Choroid plexus epithelial cell (primary cell): ENCODE measurements at regions not wholly inside any gene's neighbourhood (a gene's known extent, or its start where the extent isn't known, plus 50 kb on each side); places are given as distances from the start of the nearest gene placed in this dataset.
"Not testable (repeated sequence)": the region's sequence is repeated elsewhere in the genome, so short reads cannot be mapped to it uniquely, and the experiment has no call there.

Source experiments
- DNase-seq: peaks from one replicate; pipeline ENCODE4 v3.0.0-alpha.2; 2010; ENCODE audit warnings: low read depth
- H3K4me3 ChIP-seq: 2 replicates; pipeline ENCODE4 v1.5.1; 2011; ENCODE audit warnings: low read depth, mild to moderate bottlenecking, control low read depth, low read length, moderate library complexity
- TF ChIP-seq, protein P1 (sequence below): conservative IDR thresholded peaks from 2 replicates; pipeline ENCODE4 v1.5.1; 2011; ENCODE audit warnings: low read depth, mild to moderate bottlenecking, control low read depth, inconsistent platforms, low read length, moderate library complexity

DNA sequence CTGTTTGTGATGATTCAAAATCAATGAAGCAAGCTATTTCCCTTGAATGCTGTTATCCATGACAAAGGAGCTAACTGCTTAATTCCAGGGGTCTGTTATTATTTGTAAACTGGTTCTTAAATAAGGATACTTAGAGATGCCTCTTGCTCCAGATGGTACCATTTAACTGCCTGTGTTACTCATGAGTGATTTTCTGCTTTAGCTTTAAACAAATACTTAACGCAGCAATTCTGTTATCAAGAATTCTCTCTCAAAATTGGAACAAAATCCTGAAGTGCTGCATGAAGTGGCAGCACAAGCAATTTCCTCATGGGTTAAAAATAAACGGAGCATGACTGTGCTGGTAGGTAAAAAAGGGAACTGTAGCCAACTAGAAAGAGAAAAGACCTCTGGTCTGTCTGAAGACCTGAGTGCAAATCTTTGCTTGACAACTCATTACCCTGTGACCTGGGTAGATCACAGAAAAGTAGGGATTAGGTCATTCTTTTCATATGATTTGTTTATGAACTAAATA is 62.5 kb upstream of the GBE1 start:
- H3K4me3 ChIP-seq, result no peak overlapping the region
- TF ChIP-seq, protein P1, sequence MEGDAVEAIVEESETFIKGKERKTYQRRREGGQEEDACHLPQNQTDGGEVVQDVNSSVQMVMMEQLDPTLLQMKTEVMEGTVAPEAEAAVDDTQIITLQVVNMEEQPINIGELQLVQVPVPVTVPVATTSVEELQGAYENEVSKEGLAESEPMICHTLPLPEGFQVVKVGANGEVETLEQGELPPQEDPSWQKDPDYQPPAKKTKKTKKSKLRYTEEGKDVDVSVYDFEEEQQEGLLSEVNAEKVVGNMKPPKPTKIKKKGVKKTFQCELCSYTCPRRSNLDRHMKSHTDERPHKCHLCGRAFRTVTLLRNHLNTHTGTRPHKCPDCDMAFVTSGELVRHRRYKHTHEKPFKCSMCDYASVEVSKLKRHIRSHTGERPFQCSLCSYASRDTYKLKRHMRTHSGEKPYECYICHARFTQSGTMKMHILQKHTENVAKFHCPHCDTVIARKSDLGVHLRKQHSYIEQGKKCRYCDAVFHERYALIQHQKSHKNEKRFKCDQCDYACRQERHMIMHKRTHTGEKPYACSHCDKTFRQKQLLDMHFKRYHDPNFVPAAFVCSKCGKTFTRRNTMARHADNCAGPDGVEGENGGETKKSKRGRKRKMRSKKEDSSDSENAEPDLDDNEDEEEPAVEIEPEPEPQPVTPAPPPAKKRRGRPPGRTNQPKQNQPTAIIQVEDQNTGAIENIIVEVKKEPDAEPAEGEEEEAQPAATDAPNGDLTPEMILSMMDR, result no peak
- no peak for DNase-seq

DNA sequence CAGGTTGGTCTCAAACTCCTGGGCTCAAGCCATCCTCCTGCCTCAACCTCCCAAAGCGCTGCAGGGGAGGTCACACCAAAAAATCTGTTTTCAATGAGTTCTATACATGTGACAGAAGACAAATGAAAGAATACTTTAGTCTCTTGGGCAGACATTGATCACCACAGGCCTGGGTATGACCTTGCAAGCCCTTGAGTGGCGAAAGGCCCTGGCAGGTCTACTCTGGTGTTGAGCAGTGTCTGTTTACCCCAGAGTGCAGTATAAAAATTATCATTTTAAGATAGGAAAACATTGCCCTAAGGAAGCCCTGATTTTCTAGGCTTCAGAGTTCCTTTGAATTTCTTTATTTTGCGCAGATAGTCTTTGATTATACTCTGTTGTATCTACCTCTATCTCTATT is 61.6 kb upstream of the GBE1 start:
- H3K4me3 ChIP-seq, result no peak overlapping the region
- TF ChIP-seq, protein P1, result no peak
- no peak for DNase-seq

DNA sequence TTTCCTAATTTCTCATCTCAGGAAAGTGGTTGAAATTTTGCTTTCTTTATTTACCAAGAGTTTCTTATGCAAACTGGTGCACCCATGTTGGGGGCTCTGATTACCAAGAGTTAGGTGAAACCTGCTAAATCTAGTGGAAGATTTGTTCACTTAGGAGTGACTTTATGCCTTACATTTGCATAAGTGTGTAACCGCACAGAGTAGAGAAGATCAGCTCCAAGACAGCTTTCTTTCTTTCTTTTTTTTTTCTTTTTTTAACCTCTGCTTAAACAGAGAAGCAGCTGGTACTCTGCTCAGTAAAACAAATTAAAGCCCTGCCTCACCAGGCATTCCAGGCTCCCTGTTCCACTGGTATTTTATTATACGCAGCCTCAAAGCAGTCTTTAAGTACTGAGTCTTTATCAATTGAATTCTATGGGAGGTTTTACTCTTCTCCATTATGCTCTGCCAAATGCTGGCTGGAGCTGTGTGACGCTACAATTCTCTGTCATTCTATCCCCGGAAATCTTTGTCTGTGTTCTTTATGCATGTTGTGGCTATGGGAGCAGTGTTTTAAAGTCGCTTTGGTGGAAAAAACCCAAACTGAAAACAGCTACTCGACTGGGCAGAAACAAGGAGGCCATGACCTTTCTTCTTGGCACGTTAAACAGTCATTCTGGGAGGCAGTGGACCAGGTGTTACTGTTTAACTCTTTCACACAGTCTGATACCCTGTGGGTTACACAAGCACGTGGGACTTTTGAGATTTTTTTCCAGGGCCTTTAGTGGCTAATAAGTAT is 55.2 kb upstream of the GBE1 start:
- TF ChIP-seq, protein P1, result no peak

DNA sequence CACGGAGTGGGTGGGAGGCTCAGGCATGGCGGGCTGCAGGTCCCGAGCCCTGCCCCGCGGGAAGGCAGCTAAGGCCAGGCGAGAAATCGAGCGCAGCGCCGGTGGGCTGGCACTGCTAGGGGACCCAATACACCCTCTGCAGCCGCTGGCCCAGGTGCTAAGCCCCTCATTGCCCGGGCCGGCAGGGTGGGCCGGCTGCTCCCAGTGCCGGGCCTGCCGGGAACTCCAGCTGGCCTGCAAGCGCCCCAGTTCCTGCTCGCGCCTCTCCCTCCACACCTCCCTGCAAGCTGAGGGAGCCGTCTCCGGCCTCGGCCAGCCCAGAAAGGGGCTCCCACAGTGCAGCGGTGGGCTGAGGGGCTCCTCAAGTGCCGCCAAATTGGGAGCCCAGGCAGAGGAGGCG is 50.7 kb upstream of the GBE1 start:
- not testable (repeated sequence) for DNase-seq, H3K4me3 ChIP-seq

More for the DNA sequence above, 55.2 kb upstream of the GBE1 start:
- DNase-seq, result peak; percentile 34
- H3K4me3 ChIP-seq, result no peak overlapping the region
